MM.1S (cell line): ENCODE measurements at regions not wholly inside any gene's neighbourhood (a gene's known extent, or its start where the extent isn't known, plus 50 kb on each side); places are given as distances from the start of the nearest gene placed in this dataset.

ENCODE experiments used
- CTCF ChIP-seq: fragments of 300-600 bp; sonication (generic); IDR thresholded peaks from 2 replicates; pipeline ENCODE4 v1.5.1; 2016; ENCODE audit warnings: antibody characterized with exemption, low read length, mixed read lengths
- EZH2 ChIP-seq: fragments of 300-600 bp; sonication (generic); optimal IDR thresholded peaks from 2 replicates; pipeline ENCODE3; 2017; ENCODE audit warnings: low read depth, mild to moderate bottlenecking, antibody characterized with exemption, low read length, mixed read lengths
- EZH2phosphoT487 ChIP-seq: fragments of 300-600 bp; sonication (generic); IDR thresholded peaks from 2 replicates; pipeline ENCODE4 v1.6.1; 2018; ENCODE audit warnings: antibody characterized with exemption, low read length

GRCh38 chr4:101540336-101540735 lies 193.0 kb upstream of the PPP3CA start:
- TF ChIP-seq EZH2phosphoT487 (no peak), CTCF (no peak), EZH2 (no peak)
